Heart left ventricle (tissue), 13 donors: ENCODE measurements at regions not wholly inside any gene's neighbourhood (a gene's known extent, or its start where the extent isn't known, plus 50 kb on each side); places are given as distances from the start of the nearest gene placed in this dataset.

Experiments
- CTCF ChIP-seq, 12 donors: fragments of 200-600 bp; sonication (generic) in 4 of 12; IDR thresholded peaks; one replicate each; pipeline versions ENCODE4 v1.5.0 to v1.8.0; 2018 to 2022; ENCODE audit warnings: antibody characterized with exemption in 12 of 12, mild to moderate bottlenecking in 5 of 12
- POLR2A ChIP-seq, 2 donors: fragments of 450-650 bp; IDR thresholded peaks; one replicate each; pipeline ENCODE4 v1.6.1; 2017; ENCODE audit warnings: antibody characterized with exemption in 2 of 2, mild to moderate bottlenecking in 2 of 2, moderate library complexity in 2 of 2
- donor health status: ischemic (EF 13 %, LVEDD 7.1; RV severe dilation, severe dysfunction).
- donor health status: DM: no; HTN: yes; CAD: no.
- donor health status: DM: no; HTN: no; CAD: no.
- donor health status: ischemic (EF 25% LVEDD 6.9; RV normal size, moderate dysfunction).
- donor health status: ischemic (EF 25% LVEDD 5.7; RV mildly dilated, moderate dysfunction).
- donor health status: ischemic (EF 35%, LVEDD 5.7; RV mildly dilated, moderate dysfunction).
- donor health status: nonischemic (EF 11% LVEDD 7.7; RV severe dilation, severe dysfunction).
- donor health status: DM: yes; HTN: yes; CAD: no.
- donor health status: PGD.
- donor health status: ischemic (EF 29% LVEDD 5.4; RV normal size, mild dysfunction).
- donor health status: nonischemic (EF 23%, LVEDD 6.1; RV moderate dilation, normal function).

GRCh38 chr5:165574100-165574499 lies 2068.7 kb downstream of the MAT2B start:
- no peak for TF ChIP-seq POLR2A (IDR thresholded peaks at IDR 0.05)
- no peak for TF ChIP-seq CTCF (IDR thresholded peaks at IDR 0.05)
